NOMO-1 (cell line): ENCODE measurements at regions not wholly inside any gene's neighbourhood (a gene's known extent, or its start where the extent isn't known, plus 50 kb on each side); places are given as distances from the start of the nearest gene placed in this dataset.

ENCODE experiments used
- DNase-seq, 2 experiments: peaks; one replicate each; lab custom pipeline; 2025; ENCODE audit not compliant: unreplicated experiment in 2 of 2; lab: John Stamatoyannopoulos, UW

GRCh38 chr9:13901176-13901575, 412.8 kb downstream of the NFIB start:
- DNase-seq: no peak

- DNase-seq: no peak
These were observed 413.5 kb downstream of the NFIB start for GRCh38 chr9:13900449-13900848.

- DNase-seq: no peak
These were observed 414.0 kb downstream of the NFIB start for GRCh38 chr9:13899924-13900323.

- no peak for DNase-seq
These were observed 415.0 kb downstream of the NFIB start for GRCh38 chr9:13898957-13899356.

- no peak for DNase-seq
These were observed 416.8 kb downstream of the NFIB start for GRCh38 chr9:13896922-13897835.

- no peak for DNase-seq
These were observed 417.9 kb downstream of the NFIB start for GRCh38 chr9:13896047-13896446.

GRCh38 chr9:13885258-13885657, 428.7 kb downstream of the NFIB start:
- DNase-seq: no peak

- no peak for DNase-seq
These were observed 434.0 kb downstream of the NFIB start for GRCh38 chr9:13879981-13880380.

GRCh38 chr9:13879011-13879410, 434.9 kb downstream of the NFIB start:
- DNase-seq: no peak

- DNase-seq: no peak
These were observed 435.7 kb downstream of the NFIB start for GRCh38 chr9:13878241-13878711.

- no peak for DNase-seq
These were observed 437.2 kb downstream of the NFIB start for GRCh38 chr9:13876741-13877140.

GRCh38 chr9:13873203-13873602, 440.7 kb downstream of the NFIB start:
- no peak for DNase-seq

GRCh38 chr9:13868336-13868735, 445.6 kb downstream of the NFIB start:
- no peak for DNase-seq

- no peak for DNase-seq
These were observed 448.1 kb downstream of the NFIB start for GRCh38 chr9:13865869-13866268.

- no peak for DNase-seq
These were observed 450.8 kb downstream of the NFIB start for GRCh38 chr9:13863112-13863511.

- no peak for DNase-seq
These were observed 451.3 kb downstream of the NFIB start for GRCh38 chr9:13862654-13863053.

- DNase-seq: no peak
These were observed 452.8 kb downstream of the NFIB start for GRCh38 chr9:13860946-13861640.

- DNase-seq: no peak
These were observed 453.9 kb downstream of the NFIB start for GRCh38 chr9:13860019-13860418.

GRCh38 chr9:13857521-13857920, 456.4 kb downstream of the NFIB start:
- DNase-seq: no peak

- no peak for DNase-seq
These were observed 466.7 kb downstream of the NFIB start for GRCh38 chr9:13847270-13847669.

- DNase-seq: no peak
These were observed 468.5 kb downstream of the NFIB start for GRCh38 chr9:13845460-13845859.
